A549 (cell line): ENCODE measurements at regions not wholly inside any gene's neighbourhood (a gene's known extent, or its start where the extent isn't known, plus 50 kb on each side); places are given as distances from the start of the nearest gene placed in this dataset.

ENCODE experiments used
- ATAC-seq, 2 experiments: fragments of 200-7000 bp in 1 of 2; fragments of >200 bp in 1 of 2; cut with Nextera tagmentation in 1 of 2; cut with Tn5 transposase in 1 of 2; 3 replicates each; pipeline versions ENCODE4 v1.8.0 to v1.9.1; 2018 to 2020; ENCODE audit warnings: mild to moderate bottlenecking in 1 of 2, moderate library complexity in 1 of 2
- CTCF ChIA-PET: fragments of 300-600 bp; sonication (Branson Sonifier 250); formaldehyde crosslinking; extraction: SDS; loops from one replicate; lab custom pipeline; 2021; ENCODE audit warnings: antibody characterized with exemption, inconsistent platforms; lab: Yijun Ruan, JAX
- POLR2A ChIA-PET: fragments of 350-600 bp; formaldehyde crosslinking; extraction: SDS; loops from one replicate; lab custom pipeline; 2021; ENCODE audit warnings: antibody characterized with exemption, inconsistent platforms; lab: Yijun Ruan, JAX
- DNase-seq, 2 experiments: peaks; one replicate each; pipeline versions ENCODE4 v3.0.0 to v3.0.0-alpha.2; 2011 to 2016; ENCODE audit warnings: low read depth in 1 of 2, low spot score in 1 of 2
- FAIRE-seq: peaks from 2 replicates; lab custom pipeline; 2011; peaks lifted over from hg19 to GRCh38; lab: Jason Lieb, UNC
- H3K27ac ChIP-seq, 2 experiments: fragments of >200 bp; sonication (Bioruptor Twin); formaldehyde crosslinking; 3 replicates each; pipeline ENCODE4 v1.5.1; 2016 to 2017
- H3K4me1 ChIP-seq: fragments of >200 bp; sonication (Bioruptor Twin); formaldehyde crosslinking; 3 replicates; pipeline ENCODE4 v1.6.1; 2016
- H3K4me2 ChIP-seq: fragments of >200 bp; sonication (Bioruptor Twin); formaldehyde crosslinking; 3 replicates; pipeline ENCODE4 v1.6.1; 2016
- H3K4me3 ChIP-seq: fragments of >200 bp; sonication (Bioruptor Twin); formaldehyde crosslinking; 3 replicates; pipeline ENCODE4 v1.5.1; 2016
- H3K9me3 ChIP-seq: fragments of >200 bp; sonication (Bioruptor Twin); formaldehyde crosslinking; 3 replicates; pipeline ENCODE4 v1.6.1; 2016
- CBX2 ChIP-seq: fragments of 200-600 bp; sonication (generic); IDR thresholded peaks from 2 replicates; pipeline ENCODE4 v1.6.1; 2016; ENCODE audit warnings: low read depth, mild to moderate bottlenecking, borderline replicate concordance
- CEBPB ChIP-seq, 2 experiments: fragments of >200 bp in 1 of 2; sonication (Bioruptor Twin) in 1 of 2; formaldehyde crosslinking in 1 of 2; IDR thresholded peaks; 2 replicates each; pipeline ENCODE4 v1.6.1; 2012 to 2016
- CHD4 ChIP-seq: fragments of 200-600 bp; sonication (generic); IDR thresholded peaks from 2 replicates; pipeline ENCODE4 v1.6.1; 2016; ENCODE audit warnings: antibody characterized with exemption, mild to moderate bottlenecking, borderline replicate concordance
- CTCF ChIP-seq: fragments of >200 bp; sonication (Bioruptor Twin); formaldehyde crosslinking; IDR thresholded peaks from 3 replicates; pipeline ENCODE4 v1.5.1; 2016
- EP300 ChIP-seq, 2 experiments: fragments of >200 bp; sonication (Bioruptor Twin); formaldehyde crosslinking; IDR thresholded peaks; 2 replicates in 1 of 2; 3 replicates in 1 of 2; pipeline ENCODE4 v1.6.1; 2016 to 2017
- ESRRA ChIP-seq: fragments of 150-350 bp; IDR thresholded peaks from 2 replicates; pipeline ENCODE4 v1.6.1; 2014; ENCODE audit warnings: mild to moderate bottlenecking, low read length, borderline replicate concordance
- FOXS1 ChIP-seq: fragments of 250-450 bp; sonication (Bioruptor Pico); IDR thresholded peaks from 2 replicates; pipeline ENCODE4 v1.5.0; 2020; ENCODE audit warnings: mild to moderate bottlenecking, moderate library complexity
- GATA3 ChIP-seq: IDR thresholded peaks from 2 replicates; pipeline ENCODE4 v1.6.1; 2012; ENCODE audit warnings: borderline replicate concordance
- HDAC2 ChIP-seq: fragments of 200-600 bp; sonication (generic); IDR thresholded peaks from 2 replicates; pipeline ENCODE4 v1.6.1; 2016
- HES2 ChIP-seq: fragments of >200 bp; sonication (Bioruptor Twin); formaldehyde crosslinking; IDR thresholded peaks from 2 replicates; pipeline ENCODE4 v1.6.1; 2016
- HMGXB4 ChIP-seq: fragments of 250-450 bp; sonication (Bioruptor Pico); IDR thresholded peaks from 2 replicates; pipeline ENCODE4 v1.5.0; 2021; ENCODE audit warnings: mild to moderate bottlenecking, moderate library complexity, borderline replicate concordance
- HOXA7 ChIP-seq: fragments of 250-450 bp; sonication (Bioruptor Pico); IDR thresholded peaks from 2 replicates; pipeline ENCODE4 v1.5.0; 2020; ENCODE audit warnings: mild to moderate bottlenecking, moderate library complexity
- HOXB13 ChIP-seq: fragments of 250-450 bp; sonication (Bioruptor Pico); IDR thresholded peaks from 2 replicates; pipeline ENCODE4 v1.5.0; 2020; ENCODE audit warnings: low read depth, mild to moderate bottlenecking, moderate library complexity
- JUN ChIP-seq, 2 experiments: fragments of >200 bp; sonication (Bioruptor Twin); formaldehyde crosslinking; IDR thresholded peaks; 2 replicates in 1 of 2; 3 replicates in 1 of 2; pipeline ENCODE4 v1.6.1; 2016 to 2017
- KDM5A ChIP-seq: fragments of 200-600 bp; sonication (generic); IDR thresholded peaks from 2 replicates; pipeline ENCODE4 v1.6.1; 2016; ENCODE audit warnings: antibody characterized with exemption, mild to moderate bottlenecking
- MAZ ChIP-seq: fragments of 150-350 bp; IDR thresholded peaks from 2 replicates; pipeline ENCODE4 v1.6.1; 2014; ENCODE audit warnings: antibody characterized with exemption, low read depth, low read length, borderline replicate concordance
- NPAS2 ChIP-seq: fragments of 250-450 bp; sonication (Bioruptor Pico); IDR thresholded peaks from 2 replicates; pipeline ENCODE4 v1.8.0; 2022; ENCODE audit warnings: mild to moderate bottlenecking, moderate library complexity, borderline replicate concordance
- POLR2AphosphoS2 ChIP-seq: conservative IDR thresholded peaks from 2 replicates; pipeline ENCODE4 v1.6.1; 2012; ENCODE audit warnings: low read length, improper control_type of control experiment, inconsistent platforms
- RAD21 ChIP-seq, 2 experiments: fragments of >200 bp in 1 of 2; sonication (Bioruptor Twin) in 1 of 2; formaldehyde crosslinking in 1 of 2; IDR thresholded peaks in 1 of 2; conservative IDR thresholded peaks in 1 of 2; 2 replicates in 1 of 2; 3 replicates in 1 of 2; pipeline ENCODE4 v1.6.1; 2012 to 2018; ENCODE audit warnings: inconsistent platforms in 1 of 2
- RFX5 ChIP-seq: fragments of 450-650 bp; IDR thresholded peaks from 2 replicates; pipeline ENCODE4 v1.7.1; 2014; ENCODE audit warnings: antibody characterized with exemption, mild to moderate bottlenecking, moderate library complexity
- RNF2 ChIP-seq: fragments of 200-600 bp; sonication (generic); IDR thresholded peaks from 2 replicates; pipeline ENCODE4 v1.6.1; 2016; ENCODE audit warnings: low read depth, mild to moderate bottlenecking, antibody characterized with exemption, moderate library complexity, borderline replicate concordance
- TFCP2L1 ChIP-seq: fragments of 250-450 bp; sonication (Bioruptor Pico); IDR thresholded peaks from 2 replicates; pipeline ENCODE4 v1.5.0; 2021; ENCODE audit warnings: mild to moderate bottlenecking
- USF2 ChIP-seq: fragments of 450-650 bp; IDR thresholded peaks from 2 replicates; pipeline ENCODE4 v1.6.1; 2014; ENCODE audit warnings: antibody characterized with exemption
- WGBS: methylation state at CpG from one replicate; pipeline ENCODE4 v1.1.6; 2017; ENCODE audit errors: missing lambda C conversion rate; 5-methylcytosine and 5-hydroxymethylcytosine counted together
- TF ChIP-seq, protein P1 (sequence below): fragments of 250-450 bp; sonication (Bioruptor Pico); IDR thresholded peaks from 2 replicates; pipeline ENCODE4 v1.5.0; 2020; ENCODE audit warnings: low read depth, mild to moderate bottlenecking, moderate library complexity
- TF ChIP-seq, protein P2 (sequence below): fragments of 150-350 bp; IDR thresholded peaks from 2 replicates; pipeline ENCODE4 v1.6.1; 2014; ENCODE audit warnings: low read depth, mild to moderate bottlenecking, low read length

GRCh38 chr22:49077586-49077985, 750.1 kb downstream of the BRD1 start:
- ChIA-PET CTCF (no interaction called here), POLR2A (no interaction called here)
- no peak overlapping the region for H3K4me2 ChIP-seq
- DNase-seq (no peak), FAIRE-seq (no peak), ATAC-seq (no peak)
- no peaks in the 10 kb centered on the region for H3K9me3 ChIP-seq
- no CpG with 5 or more reads among the region's 11 CpGs for WGBS
- no peaks in the 10 kb centered on the region for H3K4me1 ChIP-seq
- H3K4me3 ChIP-seq: no peak overlapping the region
- no peak for TF ChIP-seq FOXS1
- no peak for TF ChIP-seq GATA3
- TF ChIP-seq, protein P1, sequence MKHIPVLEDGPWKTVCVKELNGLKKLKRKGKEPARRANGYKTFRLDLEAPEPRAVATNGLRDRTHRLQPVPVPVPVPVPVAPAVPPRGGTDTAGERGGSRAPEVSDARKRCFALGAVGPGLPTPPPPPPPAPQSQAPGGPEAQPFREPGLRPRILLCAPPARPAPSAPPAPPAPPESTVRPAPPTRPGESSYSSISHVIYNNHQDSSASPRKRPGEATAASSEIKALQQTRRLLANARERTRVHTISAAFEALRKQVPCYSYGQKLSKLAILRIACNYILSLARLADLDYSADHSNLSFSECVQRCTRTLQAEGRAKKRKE: no peak
- no peak for TF ChIP-seq CEBPB (IDR thresholded peaks at IDR 0.05)
- no peak overlapping the region for H3K27ac ChIP-seq

- DNase-seq (no peak), ATAC-seq (no peak), FAIRE-seq (no peak)
- Histone ChIP-seq H3K4me2 (no peak overlapping the region), H3K4me1 (no peaks in the 10 kb centered on the region), H3K27ac (no peak overlapping the region), H3K4me3 (no peak overlapping the region), H3K9me3 (no peaks in the 10 kb centered on the region)
- WGBS: 47% methylated on average over 3 of the region's 5 CpGs
- TF ChIP-seq CHD4 (no peak), USF2 (no peak), ESRRA (no peak), HMGXB4 (no peak), HES2 (no peak), RNF2 (no peak), HOXB13 (CRISPR knock-in tag) (no peak), EP300 (IDR thresholded peaks at IDR 0.05) (no peak), HOXA7 (CRISPR knock-in tag) (no peak), KDM5A (no peak), TFCP2L1 (CRISPR knock-in tag) (no peak), CBX2 (no peak)
- TF ChIP-seq, protein P2, sequence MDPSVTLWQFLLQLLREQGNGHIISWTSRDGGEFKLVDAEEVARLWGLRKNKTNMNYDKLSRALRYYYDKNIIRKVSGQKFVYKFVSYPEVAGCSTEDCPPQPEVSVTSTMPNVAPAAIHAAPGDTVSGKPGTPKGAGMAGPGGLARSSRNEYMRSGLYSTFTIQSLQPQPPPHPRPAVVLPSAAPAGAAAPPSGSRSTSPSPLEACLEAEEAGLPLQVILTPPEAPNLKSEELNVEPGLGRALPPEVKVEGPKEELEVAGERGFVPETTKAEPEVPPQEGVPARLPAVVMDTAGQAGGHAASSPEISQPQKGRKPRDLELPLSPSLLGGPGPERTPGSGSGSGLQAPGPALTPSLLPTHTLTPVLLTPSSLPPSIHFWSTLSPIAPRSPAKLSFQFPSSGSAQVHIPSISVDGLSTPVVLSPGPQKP: no peak
- POLR2A ChIA-PET: no interaction called here
- CTCF ChIA-PET: no interaction called here
Measured at GRCh38 chr22:49077036-49077393, 750.7 kb downstream of the BRD1 start.

DNA sequence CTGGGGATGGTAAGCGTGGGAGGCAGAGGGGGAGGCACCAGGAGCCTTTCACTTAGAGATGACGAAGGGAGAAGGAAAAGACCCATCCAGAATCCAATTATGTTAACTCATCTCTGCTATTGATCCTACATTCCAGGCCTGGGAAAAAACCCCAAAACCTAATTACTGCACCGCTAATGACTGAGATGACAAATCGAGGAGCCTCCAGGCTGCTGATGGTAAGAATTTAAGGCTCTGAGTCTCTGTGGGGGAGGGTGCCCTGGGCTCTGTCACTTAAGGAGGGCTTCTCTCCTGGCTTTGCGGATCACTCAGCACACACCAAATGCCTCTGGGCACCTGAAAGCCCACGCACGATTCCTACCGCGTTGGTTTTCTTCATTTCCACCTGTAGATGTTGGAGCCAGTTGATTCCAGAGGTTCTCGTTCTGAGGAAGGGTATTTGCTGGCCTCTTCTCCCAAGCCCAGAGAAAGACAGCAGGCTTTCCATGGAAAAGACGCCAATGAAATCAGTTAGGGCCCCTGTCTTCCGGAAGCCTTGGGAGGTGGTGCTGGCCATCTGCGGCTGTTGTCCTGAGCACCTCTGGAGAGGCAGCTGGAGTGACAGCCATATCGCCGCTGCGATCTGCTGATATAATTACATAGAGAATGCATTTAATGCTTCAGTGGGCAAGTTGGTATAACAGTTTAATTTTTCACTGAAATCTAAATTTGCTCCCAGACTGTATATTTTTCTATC, 751.2 kb downstream of the BRD1 start:
- CTCF ChIA-PET: no interaction called here
- 48% methylated on average over 16 of the region's 16 CpGs for WGBS

More for the DNA sequence above, 751.2 kb downstream of the BRD1 start:
- Histone ChIP-seq H3K9me3 (no peaks in the 10 kb centered on the region), H3K4me1 (no peaks in the 10 kb centered on the region), H3K27ac (no peak overlapping the region), H3K4me3 (no peak overlapping the region), H3K4me2 (no peak overlapping the region)
- TF ChIP-seq GATA3 (no peak), RAD21 (conservative IDR thresholded peaks at IDR 0.05 in 1 of 2, IDR thresholded peaks at IDR 0.05 in 1 of 2) (no peak), CTCF (no peak), RFX5 (no peak), MAZ (no peak), HDAC2 (no peak), POLR2AphosphoS2 (no peak), JUN (IDR thresholded peaks at IDR 0.05) (no peak), NPAS2 (no peak)
- DNase-seq: no peak
- POLR2A ChIA-PET: no interaction called here
- FAIRE-seq: no peak
- ATAC-seq: no peak
